Endothelial cell of hepatic sinusoid (primary cell): ENCODE measurements at regions not wholly inside any gene's neighbourhood (a gene's known extent, or its start where the extent isn't known, plus 50 kb on each side); places are given as distances from the start of the nearest gene placed in this dataset.
"Not testable (repeated sequence)": the region's sequence is repeated elsewhere in the genome, so short reads cannot be mapped to it uniquely, and the experiment has no call there.

Source experiments
- in situ Hi-C: cut with HindIII; loops from 2 replicates; pipeline ENCODE4 v1.10.0; 2017; ENCODE audit warnings: low sequenced_read_pairs

DNA sequence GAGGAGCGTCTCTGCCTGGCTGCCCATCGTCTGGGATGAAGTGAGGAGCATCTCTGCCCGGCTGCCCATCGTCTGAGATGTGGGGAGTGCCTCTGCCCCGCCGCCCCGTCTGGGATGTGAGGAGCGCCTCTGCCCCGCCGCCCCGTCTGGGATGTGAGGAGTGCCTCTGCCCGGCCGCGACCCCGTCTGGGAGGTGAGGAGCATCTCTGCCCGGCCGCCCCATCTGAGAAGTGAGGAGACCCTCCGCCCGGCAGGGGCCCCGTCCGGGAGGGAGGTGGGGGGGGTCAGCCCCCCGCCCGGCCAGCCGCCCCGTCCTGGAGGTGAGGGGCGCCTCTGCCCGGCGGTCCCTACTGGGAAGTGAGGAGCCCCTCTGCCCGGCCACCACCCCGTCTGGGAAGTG, 129.3 kb downstream of the ZNF486 start:
- in situ Hi-C loops: not testable (repeated sequence)

- in situ Hi-C loops: no loop called here
These were observed 127.2 kb downstream of the ZNF486 start for GRCh38 chr19:20294181-20294580.

GRCh38 chr19:20292520-20292919, 125.5 kb downstream of the ZNF486 start:
- in situ Hi-C loops: not testable (repeated sequence)

DNA sequence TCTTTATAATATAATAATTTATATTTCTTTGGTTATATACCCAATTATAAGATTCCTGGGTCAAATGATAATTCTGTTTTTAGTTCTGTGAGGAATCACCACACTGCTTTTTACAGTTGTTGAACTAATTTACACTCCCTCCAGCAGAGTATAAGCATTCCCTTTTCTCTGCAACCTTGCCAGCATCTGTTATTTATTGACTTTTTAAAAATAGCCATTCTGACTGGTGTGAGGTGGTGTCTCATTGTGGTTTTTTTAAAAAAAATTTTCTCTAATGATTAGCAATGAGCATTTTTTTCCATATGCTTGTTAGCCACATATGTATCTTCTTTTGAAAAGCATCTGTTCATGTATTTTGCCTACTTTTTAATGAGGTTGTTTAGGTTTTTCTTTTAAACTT, 122.2 kb downstream of the ZNF486 start:
- in situ Hi-C loops: no loop called here

DNA sequence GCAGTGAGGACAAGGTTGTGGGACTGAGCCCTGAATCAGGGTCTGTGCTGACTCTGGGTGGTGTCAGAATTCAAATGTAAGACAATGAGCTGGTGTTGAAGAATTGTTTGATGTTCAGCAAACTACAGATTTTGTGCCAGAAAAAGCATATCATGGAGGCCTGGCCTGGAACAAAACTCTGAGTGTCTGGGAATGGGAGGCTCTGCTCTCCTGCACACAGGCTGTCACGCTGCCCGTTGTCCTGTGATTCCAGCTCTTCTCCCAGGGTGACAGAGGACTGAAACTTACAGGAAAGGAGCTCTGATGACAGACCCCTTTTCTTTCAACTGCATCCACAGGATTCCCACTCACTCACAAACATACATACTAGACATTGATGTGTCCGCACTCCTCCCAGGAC, 120.1 kb downstream of the ZNF486 start:
- in situ Hi-C loops: no loop called here

DNA sequence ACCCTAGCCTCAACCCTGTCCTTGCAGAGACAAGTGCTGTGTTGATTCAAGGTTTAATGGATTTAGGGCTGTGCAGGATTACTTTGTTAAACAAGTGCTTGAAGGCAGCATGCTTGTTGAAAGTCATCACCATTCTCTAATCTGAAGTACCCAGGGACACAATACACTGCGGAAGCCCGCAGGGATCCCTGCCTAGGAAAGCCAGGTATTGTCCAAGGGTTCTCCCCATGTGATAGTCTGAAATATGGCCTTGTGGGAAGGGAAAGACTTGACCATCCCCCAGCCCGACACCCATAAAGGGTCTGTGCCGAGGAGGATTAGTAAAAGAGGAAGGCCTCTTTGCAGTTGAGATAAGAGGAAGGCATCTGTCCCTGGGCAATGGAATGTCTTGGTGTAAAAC, 118.9 kb downstream of the ZNF486 start:
- in situ Hi-C loops: not testable (repeated sequence)

DNA sequence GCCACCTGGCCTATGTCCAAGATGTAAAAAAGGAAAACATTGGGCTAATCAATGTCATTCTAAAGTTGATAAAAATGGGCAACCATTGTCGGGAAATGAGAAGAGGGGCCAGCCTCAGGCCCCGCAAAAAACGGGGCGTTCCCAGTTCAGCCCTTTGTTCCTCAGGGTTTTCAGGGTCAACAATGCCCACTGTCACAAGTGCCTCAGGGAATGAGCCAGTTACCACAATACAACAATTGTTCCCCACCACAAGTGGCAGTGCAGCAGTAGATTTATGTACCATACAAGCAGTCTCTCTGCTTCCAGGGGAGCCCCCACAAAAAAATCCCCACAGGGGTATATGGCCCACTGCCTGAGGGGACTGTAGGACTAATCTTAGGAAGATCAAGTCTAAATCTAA, 112.5 kb downstream of the ZNF486 start:
- in situ Hi-C loops: no loop called here

- in situ Hi-C loops: no loop called here
These were observed 111.3 kb downstream of the ZNF486 start for GRCh38 chr19:20278342-20278741.

- in situ Hi-C loops: not testable (repeated sequence)
These were observed 109.7 kb downstream of the ZNF486 start for GRCh38 chr19:20276732-20277082.

- in situ Hi-C loops: no loop called here
These were observed 109.2 kb downstream of the ZNF486 start for GRCh38 chr19:20276011-20276731.

GRCh38 chr19:20273951-20274570, 107.0 kb downstream of the ZNF486 start:
- in situ Hi-C loops: no loop called here

GRCh38 chr19:20273376-20273775, 106.4 kb downstream of the ZNF486 start:
- in situ Hi-C loops: no loop called here

- in situ Hi-C loops: not testable (repeated sequence)
These were observed 105.6 kb downstream of the ZNF486 start for GRCh38 chr19:20272627-20273010.

DNA sequence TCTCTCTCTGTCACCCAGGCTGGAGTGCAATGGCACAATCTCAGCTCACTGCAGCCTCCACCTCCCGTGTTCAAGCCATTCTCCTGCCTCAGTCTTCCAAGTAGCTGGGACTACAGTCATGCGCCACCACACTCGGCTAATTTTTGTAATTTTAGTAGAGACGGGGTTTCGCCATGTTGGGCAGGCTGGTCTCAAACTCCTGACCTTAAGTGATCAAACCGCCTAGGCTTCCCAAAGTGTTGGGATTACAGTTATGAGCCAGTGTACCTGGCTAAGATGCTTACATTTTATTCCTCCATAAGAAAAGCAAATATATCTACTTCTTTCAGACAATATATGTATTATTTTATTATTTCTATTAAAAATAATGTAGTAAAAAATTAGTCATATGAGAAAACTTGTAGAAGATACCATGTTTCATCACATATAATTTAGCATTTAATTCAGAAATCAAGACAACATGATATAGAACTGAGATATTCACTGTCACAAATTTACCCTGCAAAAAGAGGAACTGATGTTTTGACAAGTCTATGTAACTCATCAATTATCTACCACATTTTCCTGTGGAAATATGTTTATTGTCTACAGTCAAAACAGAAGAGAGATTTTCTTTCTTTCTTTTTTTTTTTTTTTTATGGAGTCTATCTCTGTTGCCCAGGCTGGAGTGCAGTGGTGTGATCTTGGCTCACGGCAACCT, 105.1 kb downstream of the ZNF486 start:
- in situ Hi-C loops: not testable (repeated sequence)

- in situ Hi-C loops: no loop called here
These were observed 104.4 kb downstream of the ZNF486 start for GRCh38 chr19:20271215-20271926.

DNA sequence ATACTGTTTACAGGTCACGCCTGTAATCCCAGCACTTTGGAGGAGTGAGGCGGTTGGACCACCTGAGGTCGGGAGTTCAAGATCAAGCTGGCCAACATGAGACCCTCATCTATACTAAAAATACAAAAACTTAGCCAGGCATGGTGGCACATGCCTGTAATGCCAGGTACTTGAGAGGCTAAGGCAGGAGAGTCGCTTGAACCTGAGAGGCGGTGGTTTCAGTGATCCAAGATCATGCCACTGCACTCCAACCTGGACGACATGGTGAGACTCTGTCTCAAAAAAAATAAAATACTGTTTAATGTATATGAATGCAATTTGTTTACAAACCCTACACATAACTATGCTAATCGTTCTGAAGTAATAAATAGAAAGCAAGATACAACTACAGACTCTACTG, 102.4 kb downstream of the ZNF486 start:
- in situ Hi-C loops: no loop called here

- in situ Hi-C loops: not testable (repeated sequence)
These were observed 94.5 kb downstream of the ZNF486 start for GRCh38 chr19:20261513-20261912.

- in situ Hi-C loops: not testable (repeated sequence)
These were observed 93.7 kb downstream of the ZNF486 start for GRCh38 chr19:20260738-20261137.

- in situ Hi-C loops: no loop called here
These were observed 92.6 kb downstream of the ZNF486 start for GRCh38 chr19:20259615-20260014.

- in situ Hi-C loops: no loop called here
These were observed 89.6 kb downstream of the ZNF486 start for GRCh38 chr19:20256606-20257005.

- in situ Hi-C loops: no loop called here
These were observed 87.1 kb downstream of the ZNF486 start for GRCh38 chr19:20254121-20254520.

DNA sequence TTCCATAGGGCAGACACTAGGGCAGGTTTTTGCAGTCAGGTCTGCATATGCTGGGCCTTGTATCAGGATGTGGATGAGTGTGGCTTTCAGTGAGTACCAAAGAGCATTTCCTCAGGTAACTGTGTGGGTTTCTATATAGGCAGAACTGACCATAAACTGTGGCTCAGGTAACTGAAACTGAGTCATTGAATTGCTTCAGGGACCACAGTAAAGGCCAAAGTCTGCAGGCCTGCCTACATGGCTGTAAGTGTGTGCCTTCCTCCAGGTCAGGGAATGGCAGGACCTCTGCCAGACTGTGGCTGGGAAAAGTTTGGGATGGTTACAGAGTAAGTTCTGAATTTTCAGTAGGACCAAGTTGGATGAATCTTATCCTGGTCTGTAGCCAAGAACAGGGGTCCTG, 85.6 kb downstream of the ZNF486 start:
- in situ Hi-C loops: no loop called here
